Bronchial epithelial cell (primary cell): ENCODE measurements at regions not wholly inside any gene's neighbourhood (a gene's known extent, or its start where the extent isn't known, plus 50 kb on each side); places are given as distances from the start of the nearest gene placed in this dataset.

Experiments
- DNase-seq: peaks from one replicate; pipeline ENCODE4 v3.0.0-alpha.2; 2010; ENCODE audit warnings: low read depth
- FAIRE-seq: peaks from 2 replicates; lab custom pipeline; 2011; peaks lifted over from hg19 to GRCh38; lab: Jason Lieb, UNC
- H3K27me3 ChIP-seq: 2 replicates; pipeline ENCODE4 v1.5.1; 2011; ENCODE audit warnings: low read length; ENCODE audit not compliant: control insufficient read depth, insufficient read depth
- H3K36me3 ChIP-seq: 2 replicates; pipeline ENCODE4 v1.5.1; 2011; ENCODE audit warnings: low read length; ENCODE audit not compliant: control insufficient read depth, insufficient read depth
- H3K4me3 ChIP-seq: 2 replicates; pipeline ENCODE4 v1.5.1; 2011; ENCODE audit warnings: mild to moderate bottlenecking, low read depth, low read length, control low read depth
- TF ChIP-seq, protein P1 (sequence below): IDR thresholded peaks from 2 replicates; pipeline ENCODE4 v1.5.1; 2011; ENCODE audit warnings: mild to moderate bottlenecking, moderate library complexity, low read length, control low read depth, inconsistent platforms; ENCODE audit not compliant: insufficient read depth, severe bottlenecking

DNA sequence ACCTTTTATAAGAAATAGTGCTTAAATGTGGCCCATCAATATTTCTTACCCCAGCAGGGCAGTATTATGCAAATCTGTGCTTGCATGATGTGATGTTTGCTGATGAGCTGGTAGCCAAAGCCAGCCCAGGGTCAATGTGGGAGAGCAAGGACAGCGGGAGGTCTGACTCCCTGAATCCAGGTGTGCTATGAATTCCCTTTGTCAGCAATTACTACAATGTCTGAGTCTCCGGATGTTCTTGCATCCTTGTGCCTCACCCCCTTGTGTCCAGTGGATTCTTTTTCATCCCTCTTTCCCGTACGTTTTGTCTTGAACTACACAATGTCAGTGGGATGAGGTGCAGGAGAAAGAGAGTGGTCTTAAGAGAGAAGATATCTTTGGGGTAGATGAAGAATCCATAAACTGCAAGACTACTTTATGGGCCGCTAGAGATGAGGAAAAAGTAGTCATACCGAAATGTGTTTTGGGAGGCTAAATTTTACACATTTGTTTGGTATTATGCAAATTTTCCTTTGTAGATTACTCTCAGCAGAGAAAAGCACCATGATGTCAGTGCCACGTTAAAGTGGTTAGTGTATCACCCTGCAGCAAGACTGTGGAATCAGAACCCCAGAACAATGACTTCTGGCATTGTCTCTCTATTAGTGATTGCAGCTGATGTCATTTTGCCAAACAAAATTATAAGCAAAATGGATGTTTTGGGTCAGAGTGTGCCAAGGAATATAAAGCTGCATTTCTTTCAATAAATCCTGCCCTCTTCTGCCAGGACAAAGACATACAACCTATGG, 53.5 kb upstream of the TSHZ3 start:
- Histone ChIP-seq H3K4me3 (no peak overlapping the region), H3K36me3 (no peaks in the 10 kb centered on the region), H3K27me3 (peaks cover 2% of the 10 kb centered on the region)
- no peak for DNase-seq
- TF ChIP-seq, protein P1, sequence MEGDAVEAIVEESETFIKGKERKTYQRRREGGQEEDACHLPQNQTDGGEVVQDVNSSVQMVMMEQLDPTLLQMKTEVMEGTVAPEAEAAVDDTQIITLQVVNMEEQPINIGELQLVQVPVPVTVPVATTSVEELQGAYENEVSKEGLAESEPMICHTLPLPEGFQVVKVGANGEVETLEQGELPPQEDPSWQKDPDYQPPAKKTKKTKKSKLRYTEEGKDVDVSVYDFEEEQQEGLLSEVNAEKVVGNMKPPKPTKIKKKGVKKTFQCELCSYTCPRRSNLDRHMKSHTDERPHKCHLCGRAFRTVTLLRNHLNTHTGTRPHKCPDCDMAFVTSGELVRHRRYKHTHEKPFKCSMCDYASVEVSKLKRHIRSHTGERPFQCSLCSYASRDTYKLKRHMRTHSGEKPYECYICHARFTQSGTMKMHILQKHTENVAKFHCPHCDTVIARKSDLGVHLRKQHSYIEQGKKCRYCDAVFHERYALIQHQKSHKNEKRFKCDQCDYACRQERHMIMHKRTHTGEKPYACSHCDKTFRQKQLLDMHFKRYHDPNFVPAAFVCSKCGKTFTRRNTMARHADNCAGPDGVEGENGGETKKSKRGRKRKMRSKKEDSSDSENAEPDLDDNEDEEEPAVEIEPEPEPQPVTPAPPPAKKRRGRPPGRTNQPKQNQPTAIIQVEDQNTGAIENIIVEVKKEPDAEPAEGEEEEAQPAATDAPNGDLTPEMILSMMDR: no peak
- FAIRE-seq: no peak

DNA sequence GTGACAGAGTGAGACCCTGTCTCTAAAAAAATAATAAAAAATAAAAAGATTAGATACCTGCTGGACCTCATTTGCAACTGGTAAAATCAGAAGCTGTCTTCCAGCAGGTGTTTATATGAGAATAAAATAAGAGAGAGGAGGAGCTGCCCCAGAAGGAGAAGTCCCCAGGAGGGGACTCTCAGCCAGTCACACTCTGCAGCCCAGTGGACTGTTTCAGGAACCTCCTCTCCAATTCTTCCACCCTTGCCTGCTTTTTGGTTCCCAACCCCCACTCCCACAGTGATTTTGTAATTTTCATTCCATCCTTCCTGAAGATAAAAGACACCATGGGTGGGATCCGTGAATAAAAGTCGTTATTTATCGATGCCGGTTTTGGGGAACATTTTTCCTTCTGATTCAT, 56.9 kb upstream of the TSHZ3 start:
- no peaks in the 10 kb centered on the region for H3K36me3 ChIP-seq
- no peaks in the 10 kb centered on the region for H3K27me3 ChIP-seq
- TF ChIP-seq, protein P1: no peak
- no peak for FAIRE-seq
- no peak overlapping the region for H3K4me3 ChIP-seq
- DNase-seq: no peak

DNA sequence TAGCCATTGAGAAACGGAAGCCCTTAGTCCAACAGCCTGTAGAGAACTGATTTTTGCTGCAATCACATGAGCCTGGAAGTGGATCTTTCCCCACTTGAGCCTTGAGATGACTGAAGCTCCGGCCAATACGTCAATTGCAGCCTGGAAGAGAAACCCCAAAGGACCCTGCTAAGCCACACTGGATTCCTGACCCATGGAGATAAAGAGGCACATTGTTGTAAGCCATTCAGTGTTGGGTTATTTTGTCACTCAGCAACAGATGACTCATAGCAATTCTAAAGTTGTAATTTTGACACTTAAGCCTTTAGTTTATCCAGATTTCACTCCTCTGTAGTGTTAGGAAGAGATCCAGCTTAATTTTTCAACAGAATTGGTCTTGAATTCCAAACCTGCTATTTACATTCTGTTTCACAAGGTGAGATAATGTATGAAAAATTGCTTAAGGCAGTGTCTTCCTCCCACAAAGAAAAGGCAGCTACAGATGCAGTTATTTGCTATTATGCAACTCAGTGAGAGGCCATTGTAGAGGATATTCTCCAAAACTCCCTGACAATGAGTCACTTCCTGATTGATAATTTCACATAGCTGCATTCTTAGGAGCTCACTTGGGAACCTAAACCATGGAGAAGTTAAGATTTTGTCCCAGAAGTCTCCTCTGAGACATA, 59.4 kb upstream of the TSHZ3 start:
- TF ChIP-seq, protein P1: no peak
- Histone ChIP-seq H3K4me3 (no peak overlapping the region), H3K27me3 (no peaks in the 10 kb centered on the region), H3K36me3 (no peaks in the 10 kb centered on the region)
- DNase-seq (peak; percentile 87), FAIRE-seq (no peak)

- TF ChIP-seq, protein P1: no peak
- no peak for FAIRE-seq
- DNase-seq: no peak
- Histone ChIP-seq H3K4me3 (no peak overlapping the region), H3K36me3 (no peaks in the 10 kb centered on the region), H3K27me3 (no peaks in the 10 kb centered on the region)
These were observed 64.1 kb upstream of the TSHZ3 start for GRCh38 chr19:31413353-31413752.

DNA sequence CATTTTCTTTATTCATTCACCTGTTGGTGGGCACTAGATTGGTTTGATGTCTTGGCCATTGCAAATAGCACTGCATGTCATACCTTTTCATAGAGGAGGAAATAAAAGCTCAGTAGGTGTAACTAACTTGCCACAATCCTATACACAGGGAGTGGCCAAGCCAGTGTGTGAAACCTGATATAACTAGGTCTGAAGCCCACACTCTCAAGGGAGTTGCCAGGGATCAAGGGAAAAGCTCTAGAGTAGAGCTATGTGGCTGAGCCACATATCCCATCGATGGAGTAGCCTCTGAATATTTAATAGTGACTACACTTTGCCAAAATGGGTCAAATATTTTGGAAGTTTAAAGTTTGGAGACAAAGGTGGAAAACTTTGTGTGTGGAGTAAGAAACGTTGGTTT, 66.1 kb upstream of the TSHZ3 start:
- no peaks in the 10 kb centered on the region for H3K36me3 ChIP-seq
- no peak for FAIRE-seq
- TF ChIP-seq, protein P1: no peak
- H3K4me3 ChIP-seq: no peak overlapping the region
- DNase-seq: no peak
- no peaks in the 10 kb centered on the region for H3K27me3 ChIP-seq
